ENCODE measurements at regions not wholly inside any gene's neighbourhood (a gene's known extent, or its start where the extent isn't known, plus 50 kb on each side); places are given as distances from the start of the nearest gene placed in this dataset.

DNA sequence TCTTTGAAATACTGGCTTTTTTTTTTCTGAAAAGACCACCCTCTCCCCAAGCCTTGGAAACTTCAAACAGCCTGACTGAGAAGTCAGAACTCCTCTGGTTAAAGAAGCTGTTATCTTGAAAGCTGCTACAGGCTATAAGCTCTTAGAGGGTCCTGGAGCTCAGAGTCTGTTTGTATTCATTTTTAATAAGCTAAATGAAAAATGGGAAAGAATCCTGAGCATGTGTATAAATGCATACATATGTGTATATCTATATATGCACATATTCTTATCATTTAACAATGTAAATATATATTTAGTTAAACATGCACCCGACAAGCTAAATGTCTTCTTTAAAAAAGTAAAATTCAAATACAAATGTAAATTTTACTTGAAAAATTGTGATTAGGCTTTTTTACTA lies 494.9 kb upstream of the POU3F2 start:
- no peak for DNase-seq
- ATAC-seq = no peak
- H3K4me3 Mint-ChIP-seq = no peak overlapping the region
- Histone ChIP-seq H3K27me3 (ENCODE audit: control insufficient read depth, insufficient read depth, low read length) (no peaks in the 10 kb centered on the region), H3K4me1 (ENCODE audit: control insufficient read depth, insufficient read depth, low read length) (no peaks in the 10 kb centered on the region), H3K4me3 (ENCODE audit: low read length) (no peak overlapping the region), H3K36me3 (ENCODE audit: control insufficient read depth, insufficient read depth, low read length) (no peaks in the 10 kb centered on the region), H3K9me3 (ENCODE audit: control insufficient read depth, insufficient read depth, low read length) (no peaks in the 10 kb centered on the region), H3K27ac (ENCODE audit: low read length) (no peak overlapping the region)
- TF ChIP-seq, protein P1, sequence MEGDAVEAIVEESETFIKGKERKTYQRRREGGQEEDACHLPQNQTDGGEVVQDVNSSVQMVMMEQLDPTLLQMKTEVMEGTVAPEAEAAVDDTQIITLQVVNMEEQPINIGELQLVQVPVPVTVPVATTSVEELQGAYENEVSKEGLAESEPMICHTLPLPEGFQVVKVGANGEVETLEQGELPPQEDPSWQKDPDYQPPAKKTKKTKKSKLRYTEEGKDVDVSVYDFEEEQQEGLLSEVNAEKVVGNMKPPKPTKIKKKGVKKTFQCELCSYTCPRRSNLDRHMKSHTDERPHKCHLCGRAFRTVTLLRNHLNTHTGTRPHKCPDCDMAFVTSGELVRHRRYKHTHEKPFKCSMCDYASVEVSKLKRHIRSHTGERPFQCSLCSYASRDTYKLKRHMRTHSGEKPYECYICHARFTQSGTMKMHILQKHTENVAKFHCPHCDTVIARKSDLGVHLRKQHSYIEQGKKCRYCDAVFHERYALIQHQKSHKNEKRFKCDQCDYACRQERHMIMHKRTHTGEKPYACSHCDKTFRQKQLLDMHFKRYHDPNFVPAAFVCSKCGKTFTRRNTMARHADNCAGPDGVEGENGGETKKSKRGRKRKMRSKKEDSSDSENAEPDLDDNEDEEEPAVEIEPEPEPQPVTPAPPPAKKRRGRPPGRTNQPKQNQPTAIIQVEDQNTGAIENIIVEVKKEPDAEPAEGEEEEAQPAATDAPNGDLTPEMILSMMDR (IDR thresholded peaks at IDR 0.05) = no peak
- no peaks in the 10 kb centered on the region for H3K27me3 Mint-ChIP-seq (ENCODE audit: low read depth in 2 of 2)
- no peaks in the 10 kb centered on the region for H3K4me1 Mint-ChIP-seq
- peaks cover 2 to 11% of the 10 kb centered on the region in 2 donors for H3K9me3 Mint-ChIP-seq
- H3K36me3 Mint-ChIP-seq = peaks cover 6% of the 10 kb centered on the region
- no CpG with 5 or more reads among the region's 1 CpG for WGBS (ENCODE audit: insufficient coverage)
- no peak overlapping the region for H3K27ac Mint-ChIP-seq
- intact Hi-C loops (cut with micrococcal nuclease) = no loop called here

- no peak for DNase-seq
Observed at GRCh38 chr6:98343004-98343403, 491.4 kb upstream of the POU3F2 start.

GRCh38 chr6:98343797-98344196 lies 490.6 kb upstream of the POU3F2 start:
- Mint-ChIP-seq H3K27ac (no peak overlapping the region), H3K9me3 (peaks cover 3 to 11% of the 10 kb centered on the region in 2 donors), H3K4me3 (no peak overlapping the region), H3K36me3 (no peaks in the 10 kb centered on the region), H3K27me3 (ENCODE audit: low read depth in 2 of 2) (no peaks in the 10 kb centered on the region), H3K4me1 (no peaks in the 10 kb centered on the region)
- no peak overlapping the region for H3K4me3 ChIP-seq (ENCODE audit: low read length)
- ATAC-seq = no peak
- intact Hi-C loops (cut with micrococcal nuclease) = no loop called here
- TF ChIP-seq, protein P1 (IDR thresholded peaks at IDR 0.05) = no peak
- DNase-seq = no peak
- H3K4me1 ChIP-seq (ENCODE audit: control insufficient read depth, insufficient read depth, low read length) = no peaks in the 10 kb centered on the region
- H3K27ac ChIP-seq (ENCODE audit: low read length) = no peak overlapping the region
- no peaks in the 10 kb centered on the region for H3K9me3 ChIP-seq (ENCODE audit: control insufficient read depth, insufficient read depth, low read length)
- no peaks in the 10 kb centered on the region for H3K27me3 ChIP-seq (ENCODE audit: control insufficient read depth, insufficient read depth, low read length)
- H3K36me3 ChIP-seq (ENCODE audit: control insufficient read depth, insufficient read depth, low read length) = no peaks in the 10 kb centered on the region

More at GRCh38 chr6:98343004-98343403, 491.4 kb upstream of the POU3F2 start:
- H3K4me3 ChIP-seq (ENCODE audit: low read length) = no peak overlapping the region
- H3K4me3 Mint-ChIP-seq = no peak overlapping the region
- H3K9me3 ChIP-seq (ENCODE audit: control insufficient read depth, insufficient read depth, low read length) = no peaks in the 10 kb centered on the region
- no peak for ATAC-seq
- intact Hi-C loops (cut with micrococcal nuclease) = no loop called here
- H3K27me3 Mint-ChIP-seq (ENCODE audit: low read depth in 2 of 2) = no peaks in the 10 kb centered on the region
- H3K27me3 ChIP-seq (ENCODE audit: control insufficient read depth, insufficient read depth, low read length) = no peaks in the 10 kb centered on the region
- no peaks in the 10 kb centered on the region for H3K4me1 ChIP-seq (ENCODE audit: control insufficient read depth, insufficient read depth, low read length)
- TF ChIP-seq, protein P1 (IDR thresholded peaks at IDR 0.05) = no peak
- H3K27ac Mint-ChIP-seq = no peak overlapping the region
- peaks cover 6% of the 10 kb centered on the region for H3K36me3 Mint-ChIP-seq
- peaks cover 5 to 13% of the 10 kb centered on the region in 2 donors for H3K9me3 Mint-ChIP-seq
- no peaks in the 10 kb centered on the region for H3K36me3 ChIP-seq (ENCODE audit: control insufficient read depth, insufficient read depth, low read length)
- H3K27ac ChIP-seq (ENCODE audit: low read length) = no peak overlapping the region
- H3K4me1 Mint-ChIP-seq = no peaks in the 10 kb centered on the region

GRCh38 chr6:98352348-98352747 lies 482.0 kb upstream of the POU3F2 start:
- no peak overlapping the region for H3K27ac Mint-ChIP-seq
- Histone ChIP-seq H3K4me3 (ENCODE audit: low read length) (no peak overlapping the region), H3K9me3 (ENCODE audit: control insufficient read depth, insufficient read depth, low read length) (no peaks in the 10 kb centered on the region), H3K4me1 (ENCODE audit: control insufficient read depth, insufficient read depth, low read length) (no peaks in the 10 kb centered on the region), H3K27ac (ENCODE audit: low read length) (no peak overlapping the region), H3K27me3 (ENCODE audit: control insufficient read depth, insufficient read depth, low read length) (no peaks in the 10 kb centered on the region), H3K36me3 (ENCODE audit: control insufficient read depth, insufficient read depth, low read length) (no peaks in the 10 kb centered on the region)
- no peak overlapping the region for H3K4me3 Mint-ChIP-seq
- H3K36me3 Mint-ChIP-seq = no peaks in the 10 kb centered on the region
- DNase-seq (no peak), ATAC-seq (no peak)
- H3K4me1 Mint-ChIP-seq = no peaks in the 10 kb centered on the region
- H3K9me3 Mint-ChIP-seq = peaks cover 2 to 6% of the 10 kb centered on the region in 2 donors
- TF ChIP-seq, protein P1 (IDR thresholded peaks at IDR 0.05) = no peak
- intact Hi-C loops (cut with micrococcal nuclease) = no loop called here
- WGBS (ENCODE audit: insufficient coverage) = no CpG with 5 or more reads among the region's 2 CpGs
- no peaks in the 10 kb centered on the region for H3K27me3 Mint-ChIP-seq (ENCODE audit: low read depth in 2 of 2)

Data from natural killer cell (primary cell).